B cell (primary cell): ENCODE measurements at regions not wholly inside any gene's neighbourhood (a gene's known extent, or its start where the extent isn't known, plus 50 kb on each side); places are given as distances from the start of the nearest gene placed in this dataset.

Experiments
- ATAC-seq: fragments of 200-7000 bp; cut with Tn5 transposase; one replicate; pipeline ENCODE4 v1.10.0; 2021; ENCODE audit warnings: low read depth, mild to moderate bottlenecking, moderate number of reproducible peaks, moderate library complexity
- CTCF ChIA-PET: fragments of 350-600 bp; sonication (Branson Sonifier 250); formaldehyde crosslinking; loops from one replicate; lab custom pipeline; 2021; ENCODE audit warnings: antibody characterized with exemption, inconsistent platforms; lab: Charles Lee
- POLR2A ChIA-PET: fragments of 350-600 bp; sonication (Branson Sonifier 250); formaldehyde crosslinking; loops from one replicate; lab custom pipeline; 2021; ENCODE audit warnings: antibody characterized with exemption; lab: Charles Lee
- DNase-seq: peaks from one replicate; pipeline ENCODE4 v3.0.0; 2013
- H2AFZ ChIP-seq: 2 replicates; pipeline ENCODE4 v1.6.1; 2012; ENCODE audit warnings: mild to moderate bottlenecking, low read depth, low read length; ENCODE audit not compliant: insufficient read depth, poor library complexity, severe bottlenecking
- H3K27ac ChIP-seq, 2 donors: 1 replicate in 1 of 2; 2 replicates in 1 of 2; pipeline ENCODE4 v1.5.1; 2012 to 2013; ENCODE audit warnings: low read length in 2 of 2, mild to moderate bottlenecking in 2 of 2, moderate library complexity in 1 of 2
- H3K27me3 ChIP-seq, 4 experiments: fragments of 200-600 bp in 1 of 4; sonication (generic) in 1 of 4; replicated peaks in 1 of 4; 1 replicate in 2 of 4; 2 replicates in 2 of 4; pipeline versions ENCODE4 v1.6.1 to v1.7.0; 2013 to 2016; ENCODE audit warnings: low read length in 3 of 4, mild to moderate bottlenecking in 2 of 4, mixed read lengths in 1 of 4, moderate library complexity in 1 of 4; ENCODE audit not compliant: insufficient read depth in 4 of 4, control insufficient read depth in 3 of 4; ENCODE audit errors: control extremely low read depth in 1 of 4
- H3K36me3 ChIP-seq, 2 experiments: replicated peaks in 1 of 2; 1 replicate in 1 of 2; 2 replicates in 1 of 2; pipeline versions ENCODE4 v1.6.1 to v1.7.1; 2013; ENCODE audit warnings: low read length in 1 of 2; ENCODE audit not compliant: insufficient read depth in 2 of 2, control insufficient read depth in 1 of 2; ENCODE audit errors: control extremely low read depth in 1 of 2, extremely low read depth in 1 of 2
- H3K4me1 ChIP-seq, 2 donors: fragments of 200-600 bp in 1 of 2; sonication (generic) in 1 of 2; 1 replicate in 1 of 2; 2 replicates in 1 of 2; pipeline versions ENCODE4 v1.5.1 to v1.6.1; 2013 to 2017; ENCODE audit warnings: low read length in 2 of 2; ENCODE audit not compliant: control insufficient read depth in 2 of 2, insufficient read depth in 2 of 2
- H3K4me2 ChIP-seq: replicated peaks from 2 replicates; pipeline ENCODE3; 2012; ENCODE audit warnings: mild to moderate bottlenecking, low read depth, low read length; ENCODE audit not compliant: poor library complexity, severe bottlenecking
- H3K4me3 ChIP-seq, 5 experiments: fragments of 200-600 bp in 1 of 5; sonication (generic) in 1 of 5; 1 replicate in 3 of 5; 2 replicates in 2 of 5; pipeline versions ENCODE4 v1.5.1 to v1.7.0; 2011 to 2016; ENCODE audit warnings: low read length in 4 of 5, mild to moderate bottlenecking in 4 of 5, low read depth in 2 of 5, control low read depth in 1 of 5, moderate library complexity in 1 of 5; ENCODE audit not compliant: insufficient read depth in 1 of 5; ENCODE audit errors: control extremely low read depth in 1 of 5, extremely low read depth in 1 of 5
- H3K79me2 ChIP-seq: fragments of 200-600 bp; sonication (generic); one replicate; pipeline ENCODE4 v1.6.0; 2016; ENCODE audit warnings: low read length; ENCODE audit not compliant: control insufficient read depth, insufficient read depth
- H3K9ac ChIP-seq: fragments of 200-600 bp; sonication (generic); 2 replicates; pipeline ENCODE4 v1.6.1; 2017; ENCODE audit warnings: mild to moderate bottlenecking, low read length, moderate library complexity
- H3K9me3 ChIP-seq, 3 donors: one replicate each; pipeline versions ENCODE4 v1.6.1 to v1.7.1; 2013; ENCODE audit warnings: low read length in 2 of 3; ENCODE audit not compliant: control insufficient read depth in 2 of 3, insufficient read depth in 1 of 3; ENCODE audit errors: control extremely low read depth in 1 of 3
- H4K20me1 ChIP-seq: 2 replicates; pipeline ENCODE4 v1.6.0; 2012; ENCODE audit warnings: mild to moderate bottlenecking, low read length; ENCODE audit not compliant: insufficient read depth, control insufficient read depth, poor library complexity, severe bottlenecking
- H3K27ac Mint-ChIP-seq: one replicate; pipeline ENCODE4 v1.8.0; 2021; ENCODE audit warnings: mixed read lengths
- H3K27me3 Mint-ChIP-seq: one replicate; pipeline ENCODE4 v1.8.0; 2021; ENCODE audit warnings: mixed read lengths
- H3K4me1 Mint-ChIP-seq: one replicate; pipeline ENCODE4 v1.8.0; 2021; ENCODE audit warnings: mixed read lengths
- H3K4me3 Mint-ChIP-seq: one replicate; pipeline ENCODE4 v1.8.0; 2021; ENCODE audit warnings: mixed read lengths
- H3K9me3 Mint-ChIP-seq: one replicate; pipeline ENCODE4 v1.8.0; 2022; ENCODE audit warnings: mixed read lengths; ENCODE audit not compliant: insufficient read depth
- EZH2 ChIP-seq: IDR thresholded peaks from 2 replicates; pipeline ENCODE4 v1.6.1; 2012; ENCODE audit warnings: borderline replicate concordance, low read depth, mild to moderate bottlenecking, moderate library complexity, low read length; ENCODE audit not compliant: insufficient read depth, poor library complexity, severe bottlenecking
- WGBS: methylation state at CpG from one replicate; pipeline ENCODE4 v1.1.5; 2013; ENCODE audit warnings: missing lambda C conversion rate; ENCODE audit not compliant: insufficient coverage; 5-methylcytosine and 5-hydroxymethylcytosine counted together
- intact Hi-C: fragments of 100-400 bp; cut with micrococcal nuclease; formaldehyde crosslinking; loops from one replicate; pipeline ENCODE4 v1.10.0; 2022
- TF ChIP-seq, protein P1 (sequence below): fragments of 200-600 bp; IDR thresholded peaks from one replicate; pipeline ENCODE4 v1.8.0; 2022; ENCODE audit warnings: antibody characterized with exemption, mild to moderate bottlenecking

DNA sequence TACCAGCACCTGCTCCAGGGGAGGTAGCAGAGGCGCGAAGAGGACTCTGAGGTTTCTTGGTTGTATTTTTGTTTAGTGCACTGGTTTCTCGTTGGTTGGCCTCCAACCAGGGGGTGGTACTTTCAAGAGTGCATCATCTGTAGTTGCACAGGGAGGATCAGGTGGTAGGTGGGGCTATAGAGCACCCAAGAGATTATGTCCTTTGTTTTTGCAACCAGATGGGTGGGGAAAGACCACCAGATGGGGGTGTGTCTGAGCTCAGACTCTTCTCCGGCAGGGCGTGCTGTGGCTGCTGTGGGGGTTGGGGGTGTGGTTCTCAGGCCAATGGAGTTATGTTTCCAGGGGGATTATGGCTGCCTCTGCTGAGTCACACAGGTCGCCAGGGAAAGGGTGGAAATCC lies 254.4 kb upstream of the KLF12 start:
- ATAC-seq: no peak
- DNase-seq: no peak
- no peaks in the 10 kb centered on the region for H3K9me3 Mint-ChIP-seq
- no peak for TF ChIP-seq EZH2
- TF ChIP-seq, protein P1, sequence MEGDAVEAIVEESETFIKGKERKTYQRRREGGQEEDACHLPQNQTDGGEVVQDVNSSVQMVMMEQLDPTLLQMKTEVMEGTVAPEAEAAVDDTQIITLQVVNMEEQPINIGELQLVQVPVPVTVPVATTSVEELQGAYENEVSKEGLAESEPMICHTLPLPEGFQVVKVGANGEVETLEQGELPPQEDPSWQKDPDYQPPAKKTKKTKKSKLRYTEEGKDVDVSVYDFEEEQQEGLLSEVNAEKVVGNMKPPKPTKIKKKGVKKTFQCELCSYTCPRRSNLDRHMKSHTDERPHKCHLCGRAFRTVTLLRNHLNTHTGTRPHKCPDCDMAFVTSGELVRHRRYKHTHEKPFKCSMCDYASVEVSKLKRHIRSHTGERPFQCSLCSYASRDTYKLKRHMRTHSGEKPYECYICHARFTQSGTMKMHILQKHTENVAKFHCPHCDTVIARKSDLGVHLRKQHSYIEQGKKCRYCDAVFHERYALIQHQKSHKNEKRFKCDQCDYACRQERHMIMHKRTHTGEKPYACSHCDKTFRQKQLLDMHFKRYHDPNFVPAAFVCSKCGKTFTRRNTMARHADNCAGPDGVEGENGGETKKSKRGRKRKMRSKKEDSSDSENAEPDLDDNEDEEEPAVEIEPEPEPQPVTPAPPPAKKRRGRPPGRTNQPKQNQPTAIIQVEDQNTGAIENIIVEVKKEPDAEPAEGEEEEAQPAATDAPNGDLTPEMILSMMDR: no peak
- Histone ChIP-seq H3K27ac (no peak overlapping the region), H3K9me3 (peaks cover 0 to 1% (median 0%) of the 10 kb centered on the region in 3 donors), H3K27me3 (no peaks in the 10 kb centered on the region), H3K4me3 (no peak overlapping the region), H2AFZ (no peak overlapping the region), H3K4me1 (no peaks in the 10 kb centered on the region), H3K4me2 (no peak overlapping the region), H3K36me3 (no peaks in the 10 kb centered on the region), H3K79me2 (no peaks in the 10 kb centered on the region), H3K9ac (no peak overlapping the region), H4K20me1 (no peaks in the 10 kb centered on the region)
- peaks cover 21% of the 10 kb centered on the region for H3K27me3 Mint-ChIP-seq
- ChIA-PET POLR2A (no interaction called here), CTCF (no interaction called here)
- no peak overlapping the region for H3K4me3 Mint-ChIP-seq
- 87% methylated on average over 4 of the region's 6 CpGs for WGBS
- no peak overlapping the region for H3K27ac Mint-ChIP-seq
- no peaks in the 10 kb centered on the region for H3K4me1 Mint-ChIP-seq
- intact Hi-C loops: no loop called here

DNA sequence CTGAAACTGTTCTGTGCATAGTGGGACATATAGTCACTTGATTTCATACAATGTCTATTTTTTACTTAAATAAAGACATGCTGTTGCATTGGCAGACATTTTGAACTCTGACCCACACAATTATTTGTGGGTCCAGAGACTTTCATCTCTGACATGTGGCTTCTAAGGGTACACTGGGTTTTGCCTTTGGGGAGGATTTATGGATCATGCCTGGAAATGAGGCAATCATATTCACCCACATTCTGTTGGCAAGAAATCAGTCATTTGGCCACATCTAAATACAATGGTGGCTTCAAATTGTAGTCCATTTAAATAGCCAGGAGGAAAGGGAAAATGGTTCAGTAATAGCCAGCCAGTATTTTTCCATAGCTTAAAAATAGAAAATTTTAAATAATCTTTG lies 238.3 kb upstream of the KLF12 start:
- Mint-ChIP-seq H3K4me3 (no peak overlapping the region), H3K27ac (no peak overlapping the region), H3K9me3 (no peaks in the 10 kb centered on the region), H3K27me3 (no peaks in the 10 kb centered on the region), H3K4me1 (no peaks in the 10 kb centered on the region)
- ATAC-seq: no peak
- H3K4me3 ChIP-seq: no peak overlapping the region
- H2AFZ ChIP-seq: no peak overlapping the region
- POLR2A ChIA-PET: no interaction called here
- no peak for TF ChIP-seq EZH2
- TF ChIP-seq, protein P1: no peak
- CTCF ChIA-PET: no interaction called here
- no peak overlapping the region for H3K9ac ChIP-seq
- no peaks in the 10 kb centered on the region for H3K9me3 ChIP-seq
- no peak overlapping the region for H3K27ac ChIP-seq
- intact Hi-C loops: no loop called here
- H3K36me3 ChIP-seq: no peaks in the 10 kb centered on the region
- no peak overlapping the region for H3K4me2 ChIP-seq
- no peaks in the 10 kb centered on the region for H3K79me2 ChIP-seq
- H3K27me3 ChIP-seq: no peaks in the 10 kb centered on the region
- DNase-seq: no peak
- H3K4me1 ChIP-seq: no peaks in the 10 kb centered on the region
- no peaks in the 10 kb centered on the region for H4K20me1 ChIP-seq
